ENCODE measurements at regions not wholly inside any gene's neighbourhood (a gene's known extent, or its start where the extent isn't known, plus 50 kb on each side); places are given as distances from the start of the nearest gene placed in this dataset.

DNA sequence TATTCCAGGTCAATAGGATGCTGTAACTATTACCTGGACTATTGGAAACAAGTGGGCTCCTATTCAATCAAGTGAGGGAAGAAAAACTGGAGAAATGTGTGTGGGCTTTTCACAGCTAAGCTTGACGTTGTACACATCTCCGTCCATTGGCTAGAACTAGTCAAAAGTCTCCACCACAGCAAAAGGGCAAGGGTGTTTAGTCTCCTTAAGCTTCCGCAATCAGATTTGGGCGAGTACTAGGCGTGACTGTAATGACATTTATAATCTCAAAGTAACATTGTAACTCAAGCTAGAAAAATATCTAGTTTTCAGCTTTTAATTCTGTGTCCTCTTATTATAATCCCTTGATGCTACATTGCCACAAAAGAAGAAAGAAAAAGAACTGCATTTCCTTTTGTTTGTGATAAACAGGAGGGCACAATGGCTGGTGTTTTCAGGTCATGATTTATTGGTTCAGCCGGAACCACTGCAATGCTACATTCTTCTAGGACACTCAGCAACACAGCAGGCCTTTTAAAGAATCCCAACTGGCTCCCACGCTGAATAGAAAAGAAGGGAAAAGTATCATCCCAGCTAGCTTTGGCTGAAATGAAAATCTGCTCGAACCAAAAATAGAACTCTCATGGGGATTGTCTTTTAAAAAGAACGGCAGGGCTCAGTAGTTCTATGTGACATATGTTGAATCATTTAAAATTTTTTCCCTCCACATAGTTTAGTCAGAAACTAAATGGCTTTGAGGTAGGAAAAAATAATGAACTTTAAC, 387.7 kb downstream of the BTBD3 start:
- DNase-seq = no peak

DNA sequence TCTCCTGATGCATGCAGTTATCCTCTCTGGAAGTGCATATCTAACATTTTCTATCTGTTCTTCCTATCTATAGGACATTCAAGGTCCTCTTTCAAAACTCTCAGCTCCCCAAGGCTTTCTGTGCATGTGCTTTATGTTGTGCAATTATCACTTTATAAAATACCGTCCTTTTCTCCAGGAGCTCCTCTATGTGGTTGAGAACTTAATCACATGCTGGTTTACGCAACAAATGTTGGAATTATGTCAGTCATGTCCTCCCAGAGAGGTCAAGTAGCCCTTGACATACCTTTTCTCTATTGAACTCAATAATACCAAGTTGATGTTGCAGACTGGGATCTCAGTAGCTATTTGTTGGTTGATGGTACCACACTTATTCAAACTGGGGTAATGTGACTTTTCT, 388.4 kb downstream of the BTBD3 start:
- DNase-seq = no peak

DNA sequence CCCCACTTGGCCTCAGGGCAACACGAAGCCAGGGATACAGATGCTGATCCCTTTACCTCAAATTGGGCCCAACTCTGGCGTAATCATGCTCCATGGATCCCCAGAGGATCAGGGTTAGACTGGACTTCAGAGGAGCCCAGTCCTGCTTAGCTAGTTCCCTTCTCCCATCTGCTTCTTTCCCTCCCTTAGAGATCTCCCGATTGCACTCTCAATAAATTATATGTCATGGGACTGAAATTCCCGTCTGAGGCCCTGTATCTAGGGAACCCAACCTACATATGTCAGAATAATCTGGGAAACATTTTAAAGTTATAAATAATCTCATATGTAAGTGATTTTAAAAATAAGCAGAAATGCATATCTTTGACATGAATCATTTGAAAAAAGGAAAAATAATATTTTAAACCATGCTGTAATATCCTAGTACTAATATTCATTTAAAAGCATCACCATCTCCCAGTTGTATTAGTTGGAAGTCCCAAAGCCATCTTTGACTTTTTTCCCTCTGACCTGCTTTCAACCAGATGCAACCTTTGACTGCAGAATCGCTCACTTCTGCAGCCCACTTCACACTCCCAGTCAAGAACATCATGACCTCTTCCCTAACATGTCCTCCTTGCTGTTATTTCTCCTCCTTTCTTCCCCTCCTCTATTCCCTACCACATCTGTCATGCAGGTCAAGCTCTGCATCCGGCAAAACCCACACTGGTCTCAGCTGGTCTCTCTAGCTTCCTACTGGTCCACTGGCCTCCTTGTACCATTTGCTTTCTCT, 393.6 kb downstream of the BTBD3 start:
- DNase-seq = no peak

DNA sequence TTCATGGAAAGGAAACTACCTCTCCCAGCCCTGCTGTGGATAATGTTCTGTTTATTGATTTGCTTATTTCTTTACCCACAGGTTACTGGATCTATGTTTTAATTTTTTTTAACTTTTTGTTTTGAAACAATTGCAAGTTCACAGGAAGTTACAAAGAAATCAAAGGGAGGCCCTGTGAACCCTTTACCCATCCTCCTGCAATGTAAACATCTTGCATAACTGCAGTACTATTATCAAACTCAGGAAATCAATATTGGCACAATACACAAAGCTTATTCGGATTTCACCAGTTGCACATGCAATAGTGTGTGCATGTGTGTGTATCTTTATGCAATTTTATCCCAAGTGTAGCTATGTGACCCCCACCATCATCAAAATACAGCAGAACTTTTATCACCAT, 398.0 kb downstream of the BTBD3 start:
- no peak for DNase-seq

DNA sequence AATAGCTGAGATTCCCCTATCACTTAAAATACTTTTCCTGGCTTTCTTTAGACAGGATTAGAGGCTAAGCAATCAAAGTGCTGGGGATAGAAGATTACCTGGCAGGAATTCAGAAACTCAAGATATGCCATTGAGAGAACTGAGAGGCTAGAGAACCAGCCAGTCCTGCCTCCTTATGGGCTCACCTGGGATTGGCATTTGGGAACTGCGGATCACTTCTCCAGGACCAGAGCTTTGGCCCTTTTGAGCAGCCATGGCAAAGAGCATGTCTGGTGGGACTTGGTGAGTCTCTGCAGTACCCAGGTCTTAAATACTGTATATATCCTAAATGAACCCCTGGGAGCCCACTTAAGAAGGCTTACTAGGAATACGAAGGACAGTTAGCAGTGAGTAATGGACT, 399.1 kb downstream of the BTBD3 start:
- no peak for DNase-seq

DNA sequence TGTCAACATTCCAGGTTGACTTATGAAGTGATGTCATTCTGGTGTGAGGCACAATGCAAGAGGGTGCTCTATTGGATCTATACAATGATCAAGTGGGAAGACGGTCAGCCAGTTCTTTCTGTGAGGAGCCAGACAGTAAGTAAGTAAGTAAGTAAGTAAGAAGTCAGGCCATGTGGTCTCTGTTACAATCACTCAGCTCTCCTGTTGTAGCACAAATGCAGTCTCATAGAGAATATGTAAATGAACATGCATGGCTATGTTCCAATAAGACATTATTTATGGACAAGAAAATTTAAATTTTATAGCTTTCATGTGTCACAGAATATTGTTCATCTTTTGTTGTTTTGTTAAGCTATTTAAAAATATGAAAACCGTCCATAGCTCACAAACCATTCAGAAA, 399.7 kb downstream of the BTBD3 start:
- no peak for DNase-seq

DNA sequence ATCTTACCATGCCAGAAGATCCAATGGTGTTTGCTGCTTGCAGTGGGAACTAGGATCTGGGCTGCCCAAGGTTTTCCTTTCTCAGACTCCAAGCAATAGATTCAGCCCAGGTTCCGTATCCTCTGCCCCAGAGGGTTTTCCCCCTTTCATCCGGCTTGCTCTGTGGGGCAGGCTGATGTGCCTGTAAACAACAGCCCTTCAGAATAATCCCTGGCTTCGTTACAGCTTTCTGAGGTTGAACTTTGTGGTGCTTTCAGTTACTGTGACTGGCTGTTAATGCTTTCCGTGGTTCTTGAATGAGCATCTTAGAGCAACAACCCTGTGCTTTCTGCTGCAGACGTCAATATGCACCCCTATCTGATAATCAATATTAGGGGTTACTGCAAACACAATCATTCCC, 400.4 kb downstream of the BTBD3 start:
- DNase-seq = no peak

DNA sequence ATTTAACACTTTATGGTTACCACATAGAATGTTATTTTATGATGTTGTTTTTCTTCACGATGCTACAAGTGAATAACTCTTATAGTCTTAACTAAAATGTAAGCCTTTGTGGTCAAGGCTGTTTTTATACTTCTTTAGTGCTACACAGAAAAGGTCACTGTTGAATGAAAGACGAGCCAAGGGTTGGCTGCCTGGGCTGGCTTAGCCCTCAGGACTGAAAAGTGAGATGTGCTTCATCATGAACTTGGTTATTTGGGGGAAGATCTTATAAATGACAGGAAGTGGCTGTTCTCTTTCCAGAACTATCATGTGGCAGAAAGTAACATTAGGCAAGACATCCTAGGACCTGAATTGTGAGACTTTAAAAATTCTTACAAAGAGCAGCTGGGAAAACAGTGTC, 404.0 kb downstream of the BTBD3 start:
- DNase-seq = no peak

DNA sequence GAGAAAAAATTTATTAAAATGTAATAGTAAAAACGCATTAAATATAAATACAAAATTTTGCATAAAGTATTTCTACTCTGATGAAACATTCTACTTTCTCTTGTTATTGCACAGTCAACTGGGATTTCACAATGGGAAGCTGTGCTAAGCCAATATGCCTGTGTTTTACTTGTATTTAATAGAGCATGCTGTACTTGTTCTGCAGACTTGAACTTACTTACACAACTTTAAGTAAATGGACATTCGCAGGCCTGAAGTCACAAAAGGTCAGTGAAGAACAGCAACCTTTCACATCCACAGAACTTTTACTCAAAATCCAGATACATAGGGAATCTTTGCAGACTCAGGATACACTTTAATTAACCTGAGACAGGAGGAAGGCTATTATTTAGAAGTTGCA, 409.5 kb downstream of the BTBD3 start:
- DNase-seq = no peak

DNA sequence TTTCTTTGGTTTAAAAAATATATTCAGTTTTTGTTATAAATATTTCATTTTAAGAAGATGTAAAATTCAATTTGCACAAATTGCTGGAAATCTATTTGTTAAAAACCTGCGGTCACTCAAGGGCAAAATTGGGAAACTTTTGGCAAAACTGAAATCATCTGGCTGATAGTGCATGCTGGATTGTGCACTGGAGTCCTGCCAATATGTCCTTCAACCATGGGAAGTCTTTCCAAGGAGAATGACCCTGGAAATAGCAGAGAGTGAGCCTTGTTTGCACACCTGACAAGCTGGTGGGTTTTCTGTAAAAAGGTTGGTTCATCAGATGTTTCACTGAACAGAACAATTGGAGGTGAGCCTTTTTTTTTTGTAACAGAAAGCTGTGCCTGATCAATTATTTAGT, 413.5 kb downstream of the BTBD3 start:
- DNase-seq = no peak

DNA sequence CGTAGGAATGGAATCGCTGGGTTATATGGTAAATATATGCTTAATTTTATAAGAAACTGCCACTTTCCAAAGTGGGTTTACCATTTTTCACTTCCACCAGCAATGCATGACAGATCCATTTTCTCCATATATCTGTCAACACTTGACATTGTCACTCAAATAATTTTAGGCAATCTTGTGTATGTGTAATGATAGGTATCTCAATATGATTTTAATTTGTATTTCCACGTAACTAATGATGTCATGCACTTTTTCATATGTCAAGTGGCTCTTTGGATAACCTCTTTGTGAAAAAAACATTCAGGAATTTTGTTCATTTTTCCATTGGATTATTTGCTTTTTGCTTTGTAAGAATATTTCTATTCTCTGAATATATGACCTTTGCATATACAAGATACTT, 419.9 kb downstream of the BTBD3 start:
- DNase-seq = no peak

DNA sequence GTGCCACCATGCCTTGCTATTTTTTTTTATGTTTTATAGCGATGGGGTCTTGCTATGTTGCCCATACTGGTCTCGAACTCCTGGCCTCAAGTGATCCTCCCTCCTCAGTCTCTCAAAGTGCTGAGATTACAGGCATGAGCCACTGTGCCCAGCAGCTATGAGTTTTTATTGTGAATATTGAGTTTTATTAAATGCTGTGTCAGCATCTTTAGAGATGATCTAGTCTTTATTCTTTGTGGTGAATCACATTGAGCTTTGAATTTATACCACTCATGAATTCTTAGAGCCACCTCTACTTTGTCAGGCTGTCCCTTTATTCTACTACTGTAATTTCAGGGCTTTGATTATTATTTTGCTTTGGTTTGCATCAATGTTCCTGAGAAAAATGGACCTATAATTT, 428.3 kb downstream of the BTBD3 start:
- no peak for DNase-seq

DNA sequence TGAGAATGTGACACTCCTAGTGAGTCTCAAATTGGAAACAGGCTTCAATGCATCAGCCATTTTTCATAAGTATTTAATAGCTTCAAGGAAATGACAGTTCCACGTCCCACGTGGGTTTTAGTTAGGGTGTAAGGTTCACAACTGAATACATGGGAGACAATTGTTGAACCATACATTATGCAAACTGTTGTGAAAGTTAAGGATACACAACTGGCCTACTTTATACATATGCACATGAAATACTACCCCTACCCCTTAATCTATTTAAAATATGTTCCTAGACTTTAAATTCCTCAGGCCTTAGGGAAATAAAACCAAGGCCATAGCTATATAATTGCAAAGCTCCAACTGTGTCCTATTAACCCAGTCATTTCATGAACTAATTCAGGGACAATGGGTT, 436.1 kb downstream of the BTBD3 start:
- no peak for DNase-seq

DNA sequence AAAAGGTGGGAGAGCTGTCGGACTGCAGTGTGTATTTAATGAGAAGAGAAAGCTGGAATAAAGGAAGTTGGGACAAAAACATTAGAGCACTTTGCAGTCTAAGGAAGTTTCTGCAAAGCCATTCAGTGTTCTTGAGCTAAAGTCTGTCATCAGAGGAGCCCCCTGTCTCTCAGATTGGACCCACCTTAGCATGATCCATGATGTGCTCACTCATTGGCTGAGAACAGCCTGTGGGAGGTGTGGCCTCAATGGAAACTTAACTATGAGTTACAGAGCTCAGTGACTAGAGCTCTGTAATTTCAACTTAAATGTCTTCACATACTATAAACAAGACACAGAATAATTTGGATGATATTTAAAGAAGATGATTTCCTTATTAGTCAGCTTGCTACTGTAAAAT, 437.0 kb downstream of the BTBD3 start:
- DNase-seq = no peak

DNA sequence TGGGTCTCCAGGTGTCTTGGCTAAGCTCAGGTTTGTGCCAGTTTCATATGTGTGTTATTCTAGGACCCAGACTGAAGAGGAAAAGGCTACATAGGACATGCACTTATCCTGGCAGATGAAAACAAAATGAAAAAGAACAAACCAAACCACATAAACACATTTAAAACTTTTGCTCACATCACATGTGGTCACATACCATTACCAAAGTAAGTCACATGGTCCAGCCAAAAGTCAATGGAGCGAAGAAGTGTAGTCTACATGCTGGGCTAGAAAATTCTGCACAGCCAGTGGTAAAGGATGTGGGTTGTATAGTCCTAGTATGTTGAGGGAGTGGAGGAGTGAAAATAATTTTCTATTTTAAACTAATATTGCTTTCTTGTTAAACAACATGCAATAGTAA, 437.5 kb downstream of the BTBD3 start:
- no peak for DNase-seq

DNA sequence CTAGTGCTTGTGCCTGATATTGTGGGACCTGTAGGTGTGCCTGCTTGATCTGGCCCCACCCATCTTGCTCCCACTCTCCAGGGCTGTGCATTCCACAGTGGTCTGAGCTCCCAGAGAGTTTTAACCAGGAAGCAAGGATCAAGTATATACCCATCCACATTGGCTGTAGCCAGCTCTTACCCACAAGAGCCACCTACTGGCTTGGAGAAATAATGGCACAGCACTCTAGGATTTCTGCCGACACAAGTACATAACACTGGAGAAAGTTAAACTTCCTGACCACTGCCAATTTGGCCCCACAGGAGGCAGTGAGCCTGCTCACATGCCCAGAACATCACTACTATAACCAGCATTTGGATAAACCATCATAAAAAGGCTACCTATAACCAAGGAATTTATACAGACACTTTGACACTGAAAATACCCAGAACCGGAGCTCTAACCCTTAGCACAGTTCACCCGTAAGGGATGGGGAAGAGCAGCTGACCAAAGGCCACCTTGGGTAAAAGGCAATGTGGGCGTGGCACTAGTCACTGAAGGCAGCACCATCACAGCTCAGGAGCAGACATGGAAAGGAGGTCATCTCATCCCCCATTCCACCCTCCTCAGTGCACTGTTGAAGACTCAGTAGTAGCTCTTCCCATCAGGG, 440.4 kb downstream of the BTBD3 start:
- no peak for DNase-seq

DNA sequence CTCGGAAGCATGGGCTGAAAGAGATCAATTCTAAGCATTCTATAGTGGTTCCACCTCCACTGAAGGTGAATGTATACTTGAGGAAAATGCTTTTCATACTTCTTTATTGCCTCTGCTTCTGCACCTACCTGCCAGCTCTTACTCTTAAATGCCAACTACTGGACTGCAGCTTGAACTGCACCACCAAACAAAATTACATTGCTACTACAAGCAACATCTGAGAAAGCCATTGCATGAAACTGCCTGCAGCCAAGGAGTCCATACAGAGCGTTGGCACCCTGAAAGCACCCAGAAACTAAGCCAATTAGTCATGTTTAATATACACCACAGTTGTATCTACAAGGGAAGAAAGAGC, 440.9 kb downstream of the BTBD3 start:
- no peak for DNase-seq

DNA sequence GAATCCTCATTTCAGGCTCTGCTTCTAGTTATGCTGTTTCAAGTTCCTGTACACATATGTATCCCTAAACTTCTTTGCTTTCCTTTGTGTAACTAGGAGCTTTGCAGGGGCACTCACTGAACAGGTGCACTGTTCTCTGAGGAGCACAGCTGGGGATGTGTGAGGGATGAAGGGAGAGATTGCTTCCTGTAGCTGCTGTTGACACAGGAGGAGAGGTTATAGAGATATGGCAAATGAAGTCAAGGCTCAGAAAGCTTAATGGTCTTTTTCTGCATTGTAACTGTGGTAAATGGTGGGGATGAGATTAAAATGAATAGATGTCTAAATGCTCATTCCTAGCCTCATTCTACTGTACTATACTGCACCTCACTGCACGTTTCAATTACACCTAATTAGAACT, 454.3 kb downstream of the BTBD3 start:
- no peak for DNase-seq

DNA sequence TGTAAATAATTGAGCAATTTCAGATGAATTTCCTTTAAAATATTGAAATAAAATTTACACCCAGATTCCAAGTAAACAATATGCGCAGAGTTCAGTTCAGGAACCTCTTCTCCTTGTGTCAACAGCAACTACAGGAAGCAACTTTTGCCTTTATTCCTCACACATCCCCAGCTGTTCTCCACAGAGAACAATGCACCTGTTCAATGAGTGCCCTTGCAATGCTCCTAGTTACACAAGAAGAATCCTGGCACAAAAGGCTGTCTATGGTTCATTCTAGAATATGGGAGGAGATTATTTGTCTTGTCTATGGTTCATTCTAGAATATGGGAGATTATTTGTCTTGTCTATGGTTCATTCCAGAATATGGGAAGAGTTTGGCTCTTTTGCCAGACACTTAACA, 454.9 kb downstream of the BTBD3 start:
- DNase-seq = no peak

DNA sequence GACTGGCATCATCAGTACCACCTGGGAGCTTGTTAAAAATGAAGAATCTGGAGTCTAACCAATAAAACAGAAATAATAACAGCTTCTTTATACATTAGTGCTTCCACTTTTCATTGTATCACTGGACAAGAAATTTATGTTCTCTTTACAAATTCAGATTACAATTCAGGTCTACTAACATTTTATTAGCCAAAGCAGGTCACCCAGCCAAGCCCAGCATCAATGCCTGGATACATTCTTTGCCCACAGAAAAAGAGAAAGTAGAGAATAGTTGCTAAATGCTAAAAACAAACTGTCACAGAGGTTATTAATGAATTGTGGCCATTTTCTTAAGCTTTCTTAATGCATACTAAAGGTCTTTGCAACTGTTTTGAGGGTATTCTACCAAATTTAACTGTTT, 458.3 kb downstream of the BTBD3 start:
- no peak for DNase-seq

DNA sequence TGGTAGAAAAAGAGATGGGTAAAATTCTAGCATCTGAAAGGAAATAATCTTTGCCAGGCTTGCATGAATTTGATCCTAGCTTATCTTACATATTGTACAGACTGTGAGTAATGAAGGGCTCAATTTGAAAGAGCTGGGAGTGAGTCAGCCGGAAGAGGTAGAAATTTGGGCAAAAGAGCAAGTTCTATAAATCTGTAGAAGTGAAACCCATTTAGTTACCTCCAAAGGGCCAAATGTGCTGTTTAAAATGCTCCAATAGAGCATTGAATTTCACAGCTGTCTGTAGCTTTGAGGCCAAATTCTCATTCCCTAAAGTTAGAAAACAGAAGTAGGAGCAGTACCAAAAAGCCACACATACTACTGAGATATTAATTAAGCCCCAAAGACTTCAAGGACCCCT, 466.1 kb downstream of the BTBD3 start:
- DNase-seq = no peak

DNA sequence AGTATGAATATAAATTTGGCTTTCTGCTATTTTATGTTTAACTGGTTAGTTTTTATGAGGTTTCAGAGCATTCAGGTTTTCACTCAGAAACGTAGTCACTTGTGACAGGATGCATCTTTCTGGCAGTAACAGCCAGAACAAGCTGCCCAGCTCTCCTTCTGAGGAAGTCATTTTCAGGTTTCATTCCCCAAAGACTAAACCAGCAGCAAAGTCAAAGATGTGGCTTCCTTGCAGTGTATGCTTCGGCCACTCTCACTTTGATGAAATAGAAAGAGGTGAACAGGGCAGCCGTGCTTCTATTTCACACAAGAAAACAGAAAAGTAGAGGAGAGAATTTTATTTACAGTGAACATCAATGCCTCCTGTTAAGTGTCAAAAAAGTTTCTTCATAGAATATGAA, 469.1 kb downstream of the BTBD3 start:
- no peak for DNase-seq

DNA sequence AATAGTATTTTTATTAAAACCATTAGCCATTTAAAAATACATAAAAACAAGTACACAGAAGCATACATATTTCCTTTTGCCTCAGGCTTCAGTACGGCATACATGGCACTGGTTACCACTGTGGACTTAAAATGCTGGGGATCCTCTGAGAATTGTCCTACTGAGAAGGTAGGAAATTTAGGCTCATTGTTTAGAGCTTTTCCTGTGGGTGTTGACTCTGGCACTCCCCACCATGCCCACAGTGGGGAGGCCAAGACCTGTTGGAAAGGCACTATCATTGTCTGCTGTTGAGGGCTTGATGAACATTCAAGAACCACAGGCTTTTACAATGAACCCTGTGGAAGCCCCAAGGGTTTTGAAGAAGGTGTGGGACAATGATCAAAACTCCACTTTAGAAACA, 473.4 kb downstream of the BTBD3 start:
- no peak for DNase-seq

DNA sequence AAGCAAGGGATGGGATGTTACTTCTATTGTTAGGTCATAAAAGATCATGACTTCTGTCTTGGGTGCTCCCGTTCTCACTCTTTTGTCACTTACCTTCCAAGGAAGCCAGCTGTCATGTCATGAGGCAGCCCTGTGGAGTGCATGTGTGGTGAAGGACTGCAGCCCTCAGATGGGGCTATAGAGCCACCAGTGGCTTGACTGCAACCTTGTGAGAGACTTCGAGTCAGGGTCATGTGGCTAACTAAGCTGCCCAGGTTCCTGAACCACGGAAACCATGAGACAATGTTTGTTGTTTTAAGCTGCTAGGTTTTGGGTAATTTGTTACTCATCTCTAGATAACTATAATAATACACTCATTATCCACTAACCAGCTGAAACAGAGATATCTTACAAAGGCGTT, 477.1 kb downstream of the BTBD3 start:
- DNase-seq = no peak
